H9 (cell line): ENCODE measurements at regions not wholly inside any gene's neighbourhood (a gene's known extent, or its start where the extent isn't known, plus 50 kb on each side); places are given as distances from the start of the nearest gene placed in this dataset.

Source experiments
- DNase-seq: peaks from one replicate; pipeline ENCODE4 v3.0.0-alpha.2; 2017
- H2AFZ ChIP-seq: one replicate; pipeline ENCODE4 v1.6.1; 2013; ENCODE audit warnings: mild to moderate bottlenecking, low read length, control low read depth, moderate library complexity
- H2AK5ac ChIP-seq: 2 replicates; pipeline ENCODE4 v1.6.1; 2013; ENCODE audit warnings: low read length, control low read depth, mixed read lengths; ENCODE audit not compliant: insufficient read length
- H2BK120ac ChIP-seq: one replicate; pipeline ENCODE4 v1.6.1; 2013; ENCODE audit warnings: low read depth, mild to moderate bottlenecking, low read length, control low read depth, inconsistent platforms; ENCODE audit not compliant: poor library complexity, severe bottlenecking
- H2BK12ac ChIP-seq: 2 replicates; pipeline ENCODE4 v1.6.1; 2013; ENCODE audit warnings: low read length, control low read depth, mixed read lengths, low read depth; ENCODE audit not compliant: insufficient read length
- H2BK15ac ChIP-seq: 2 replicates; pipeline ENCODE4 v1.6.1; 2013; ENCODE audit warnings: low read depth, low read length, control low read depth
- H2BK20ac ChIP-seq: one replicate; pipeline ENCODE4 v1.6.1; 2013; ENCODE audit warnings: low read depth, mild to moderate bottlenecking, low read length, control low read depth, inconsistent platforms; ENCODE audit not compliant: poor library complexity, severe bottlenecking
- H2BK5ac ChIP-seq: 2 replicates; pipeline ENCODE4 v1.6.1; 2013; ENCODE audit warnings: low read length, control low read depth, mixed read lengths; ENCODE audit not compliant: insufficient read length
- H3K14ac ChIP-seq: 2 replicates; pipeline ENCODE4 v1.6.1; 2013; ENCODE audit warnings: low read length, control low read depth; ENCODE audit not compliant: insufficient read depth
- H3K18ac ChIP-seq: 2 replicates; pipeline ENCODE4 v1.6.1; 2013; ENCODE audit warnings: low read depth, mild to moderate bottlenecking, mixed read lengths, low read length, control low read depth; ENCODE audit not compliant: insufficient read length
- H3K23ac ChIP-seq: 2 replicates; pipeline ENCODE4 v1.6.1; 2013; ENCODE audit warnings: low read length, control low read depth, mixed read lengths, low read depth; ENCODE audit not compliant: insufficient read length
- H3K23me2 ChIP-seq: 2 replicates; pipeline ENCODE4 v1.6.1; 2013; ENCODE audit warnings: low read depth, mild to moderate bottlenecking, mixed read lengths, low read length, control low read depth; ENCODE audit not compliant: insufficient read length, poor library complexity, severe bottlenecking
- H3K27ac ChIP-seq: 2 replicates; pipeline ENCODE4 v1.5.1; 2013; ENCODE audit warnings: low read length, control low read depth, mixed read lengths, low read depth; ENCODE audit not compliant: insufficient read length
- H3K27me3 ChIP-seq: 2 replicates; pipeline ENCODE4 v1.6.1; 2013; ENCODE audit warnings: low read length, control low read depth, inconsistent platforms; ENCODE audit not compliant: insufficient read depth
- H3K4ac ChIP-seq: 2 replicates; pipeline ENCODE4 v1.6.1; 2013; ENCODE audit warnings: low read depth, mild to moderate bottlenecking, control low read depth, inconsistent platforms, low read length, moderate library complexity
- H3K4me1 ChIP-seq: 2 replicates; pipeline ENCODE4 v1.6.1; 2013; ENCODE audit warnings: low read length, control low read depth, inconsistent platforms; ENCODE audit not compliant: insufficient read depth
- H3K4me2 ChIP-seq: 2 replicates; pipeline ENCODE4 v1.6.1; 2013; ENCODE audit warnings: low read length, control low read depth, mixed read lengths; ENCODE audit not compliant: insufficient read length, insufficient read depth
- H3K56ac ChIP-seq: 2 replicates; pipeline ENCODE4 v1.6.1; 2013; ENCODE audit warnings: low read depth, mild to moderate bottlenecking, mixed read lengths, low read length, control low read depth; ENCODE audit not compliant: insufficient read length
- H3K79me1 ChIP-seq: 2 replicates; pipeline ENCODE4 v1.6.1; 2013; ENCODE audit warnings: low read depth, mild to moderate bottlenecking, moderate library complexity, low read length, control low read depth, inconsistent platforms; ENCODE audit not compliant: insufficient read depth, poor library complexity, severe bottlenecking
- H3K79me2 ChIP-seq: 2 replicates; pipeline ENCODE4 v1.6.1; 2013; ENCODE audit warnings: low read length, control low read depth, inconsistent platforms; ENCODE audit not compliant: insufficient read depth
- H3K9ac ChIP-seq: 2 replicates; pipeline ENCODE4 v1.6.1; 2013; ENCODE audit warnings: low read length, control low read depth, mixed read lengths; ENCODE audit not compliant: insufficient read length; ENCODE audit errors: extremely low read depth
- H3K9me3 ChIP-seq: one replicate; pipeline ENCODE4 v1.6.1; 2013; ENCODE audit warnings: low read depth, low read length, inconsistent platforms; ENCODE audit not compliant: control insufficient read depth
- H3T11ph ChIP-seq: one replicate; pipeline ENCODE4 v1.6.1; 2013; ENCODE audit warnings: mild to moderate bottlenecking, low read length, control low read depth, inconsistent platforms
- H4K20me1 ChIP-seq: one replicate; pipeline ENCODE4 v1.6.1; 2013; ENCODE audit not compliant: control insufficient read depth, insufficient read length, insufficient read depth
- H4K5ac ChIP-seq: 2 replicates; pipeline ENCODE4 v1.6.1; 2013; ENCODE audit warnings: low read depth, mild to moderate bottlenecking, mixed read lengths, low read length, control low read depth; ENCODE audit not compliant: insufficient read length
- H4K8ac ChIP-seq: replicated peaks from 2 replicates; pipeline ENCODE4 v1.6.1; 2013; ENCODE audit warnings: low read length, control low read depth, mixed read lengths, low read depth; ENCODE audit not compliant: insufficient read length
- H4K91ac ChIP-seq: 2 replicates; pipeline ENCODE4 v1.6.1; 2013; ENCODE audit warnings: low read depth, mild to moderate bottlenecking, moderate library complexity, mixed read lengths, low read length, control low read depth; ENCODE audit not compliant: insufficient read length
- H3K27ac Mint-ChIP-seq, 3 experiments: 2 replicates in 2 of 3; 3 replicates in 1 of 3; pipeline ENCODE4 v1.8.0; 2020 to 2021; ENCODE audit warnings: mixed read lengths in 3 of 3, mild to moderate bottlenecking in 1 of 3, moderate library complexity in 1 of 3
- H3K27me3 Mint-ChIP-seq: 2 replicates; pipeline ENCODE4 v1.8.0; 2021; ENCODE audit warnings: low read depth, mild to moderate bottlenecking, moderate library complexity, mixed read lengths
- H3K36me3 Mint-ChIP-seq, 3 experiments: 2 replicates in 2 of 3; 3 replicates in 1 of 3; pipeline ENCODE4 v1.8.0; 2020 to 2021; ENCODE audit warnings: low read depth in 3 of 3, mixed read lengths in 3 of 3; ENCODE audit not compliant: insufficient read depth in 1 of 3
- H3K4me1 Mint-ChIP-seq, 2 experiments: 2 replicates each; pipeline ENCODE4 v1.8.0; 2020; ENCODE audit warnings: mixed read lengths in 2 of 2
- H3K4me3 Mint-ChIP-seq, 2 experiments: 2 replicates in 1 of 2; 3 replicates in 1 of 2; pipeline ENCODE4 v1.8.0; 2020 to 2021; ENCODE audit warnings: mild to moderate bottlenecking in 2 of 2, mixed read lengths in 2 of 2, moderate library complexity in 1 of 2
- H3K9me3 Mint-ChIP-seq, 2 experiments: 2 replicates in 1 of 2; 3 replicates in 1 of 2; pipeline ENCODE4 v1.8.0; 2020; ENCODE audit warnings: mild to moderate bottlenecking in 2 of 2, mixed read lengths in 2 of 2, moderate library complexity in 1 of 2
- CTCF ChIP-seq: fragments of 200-600 bp; sonication (generic); conservative IDR thresholded peaks from 3 replicates; pipeline ENCODE4 v1.8.0; 2021; ENCODE audit warnings: antibody characterized with exemption, mild to moderate bottlenecking
- whole genome bisulfite sequencing: extraction: QIAGEN DNeasy Blood & Tissue Kit; methylation state at CpG from one replicate; pipeline ENCODE4 v1.1.7; 2013; ENCODE audit warnings: missing lambda C conversion rate, low lambda C conversion rate, mixed read lengths; ENCODE audit not compliant: insufficient read length; ENCODE audit errors: extremely low coverage; 5-methylcytosine and 5-hydroxymethylcytosine counted together

GRCh38 chr4:189200353-189200752 is 740.3 kb upstream of the FRG1 start:
- no peak overlapping the region for H2BK15ac ChIP-seq
- no peak overlapping the region for H3T11ph ChIP-seq
- H3K4me2 ChIP-seq: no peak overlapping the region
- H3K9ac ChIP-seq: no peak overlapping the region
- H3K79me2 ChIP-seq: no peaks in the 10 kb centered on the region
- H3K36me3 Mint-ChIP-seq: peaks cover 0 to 6% (median 0%) of the 10 kb centered on the region in 3 experiments; a peak in 1 of 7 replicates
- no peak overlapping the region for H4K5ac ChIP-seq
- no peak overlapping the region for H2BK12ac ChIP-seq
- H3K4me1 Mint-ChIP-seq: peaks cover 16 to 21% of the 10 kb centered on the region in 2 experiments
- TF ChIP-seq CTCF: no peak
- no peaks in the 10 kb centered on the region for H3K9me3 ChIP-seq
- H2AFZ ChIP-seq: no peak overlapping the region
- WGBS: no CpG with 5 or more reads among the region's 7 CpGs
- H2BK20ac ChIP-seq: no peak overlapping the region
- no peak for DNase-seq
- H3K27ac ChIP-seq: no peak overlapping the region
- H4K8ac ChIP-seq: no peak overlapping the region
- no peaks in the 10 kb centered on the region for H4K20me1 ChIP-seq
- H4K91ac ChIP-seq: no peak overlapping the region
- no peak overlapping the region for H2BK120ac ChIP-seq
- no peak overlapping the region for H2AK5ac ChIP-seq
- no peaks in the 10 kb centered on the region for H3K9me3 Mint-ChIP-seq
- no peak overlapping the region for H3K27ac Mint-ChIP-seq
- H3K27me3 Mint-ChIP-seq: no peaks in the 10 kb centered on the region; the same call in 1 of the 2 replicates
- no peaks in the 10 kb centered on the region for H3K27me3 ChIP-seq
- H3K4ac ChIP-seq: no peak overlapping the region
- H3K4me1 ChIP-seq: no peaks in the 10 kb centered on the region
- no peak overlapping the region for H3K4me3 Mint-ChIP-seq
- no peaks in the 10 kb centered on the region for H3K23me2 ChIP-seq
- no peak overlapping the region for H3K23ac ChIP-seq
- no peaks in the 10 kb centered on the region for H3K79me1 ChIP-seq
- H2BK5ac ChIP-seq: no peak overlapping the region
- H3K14ac ChIP-seq: no peak overlapping the region
- no peak overlapping the region for H3K18ac ChIP-seq
- no peak overlapping the region for H3K56ac ChIP-seq
